Head of caudate nucleus (tissue), 42 donors: ENCODE measurements at regions not wholly inside any gene's neighbourhood (a gene's known extent, or its start where the extent isn't known, plus 50 kb on each side); places are given as distances from the start of the nearest gene placed in this dataset.
A peak's percentile ranks its signal among the peaks of the same experiment; 100 is the strongest.

ENCODE experiments used
- DNase-seq, 42 donors: peaks; one replicate each; pipeline versions ENCODE4 v3.0.0 to v3.0.0-alpha.2; 2020 to 2021; ENCODE audit warnings: mixed read lengths in 7 of 42
- intact Hi-C: fragments of 100-400 bp; cut with DNase I; formaldehyde crosslinking; loops from one replicate; pipeline ENCODE4 v1.15.0; 2022

- DNase-seq = peak in 36 of 42 donors; percentile 12 to 75 (median 37)
- intact Hi-C loops = no loop called here
These were observed 59.8 kb downstream of the MRM1 start for GRCh38 chr17:36661047-36661666.

- DNase-seq = no peak
- intact Hi-C loops = no loop called here
These were observed 60.3 kb downstream of the MRM1 start for GRCh38 chr17:36661688-36662087.

GRCh38 chr17:36665417-36665816, 64.0 kb downstream of the MRM1 start:
- intact Hi-C loops = no loop called here
- no peak for DNase-seq

- intact Hi-C loops = no loop called here
- DNase-seq = no peak
These were observed 66.5 kb downstream of the MRM1 start for GRCh38 chr17:36667922-36668321.

GRCh38 chr17:36668824-36669223, 67.4 kb downstream of the MRM1 start:
- DNase-seq = no peak
- intact Hi-C loops = no loop called here

GRCh38 chr17:36671144-36671543, 69.8 kb downstream of the MRM1 start:
- DNase-seq = no peak
- intact Hi-C loops = no loop called here

- no peak for DNase-seq
These were observed 71.1 kb downstream of the MRM1 start for GRCh38 chr17:36672403-36672918.

GRCh38 chr17:36673068-36673467, 71.7 kb downstream of the MRM1 start:
- intact Hi-C loops = no loop called here
- DNase-seq = no peak

More at GRCh38 chr17:36672403-36672918, 71.1 kb downstream of the MRM1 start:
- intact Hi-C loops = no loop called here

- no peak for DNase-seq
- intact Hi-C loops = no loop called here
These were observed 72.4 kb downstream of the MRM1 start for GRCh38 chr17:36673637-36674277.

- intact Hi-C loops = no loop called here
- no peak for DNase-seq
These were observed 72.9 kb downstream of the MRM1 start for GRCh38 chr17:36674278-36674650.

GRCh38 chr17:36675250-36675649, 73.9 kb downstream of the MRM1 start:
- intact Hi-C loops = no loop called here
- no peak for DNase-seq

- intact Hi-C loops = no loop called here
- no peak for DNase-seq
These were observed 74.4 kb downstream of the MRM1 start for GRCh38 chr17:36675786-36676185.

- intact Hi-C loops = no loop called here
- DNase-seq = no peak
These were observed 78.6 kb downstream of the MRM1 start for GRCh38 chr17:36679815-36680467.

GRCh38 chr17:36680701-36681202, 79.4 kb downstream of the MRM1 start:
- no peak for DNase-seq
- intact Hi-C loops = no loop called here

GRCh38 chr17:36682773-36683172, 81.4 kb downstream of the MRM1 start:
- intact Hi-C loops = no loop called here
- DNase-seq = no peak

GRCh38 chr17:36683387-36683786, 82.0 kb downstream of the MRM1 start:
- intact Hi-C loops = no loop called here

GRCh38 chr17:36684134-36684533, 82.8 kb downstream of the MRM1 start:
- intact Hi-C loops = no loop called here
- DNase-seq = no peak

More at GRCh38 chr17:36683387-36683786, 82.0 kb downstream of the MRM1 start:
- DNase-seq = no peak

- DNase-seq = no peak
- intact Hi-C loops = no loop called here
These were observed 84.8 kb downstream of the MRM1 start for GRCh38 chr17:36686123-36686669.

GRCh38 chr17:36687736-36688135, 86.4 kb downstream of the MRM1 start:
- intact Hi-C loops = no loop called here
- DNase-seq = no peak

- intact Hi-C loops = no loop called here
- peak in 1 of 42 donors; percentile 9 for DNase-seq
These were observed 87.8 kb downstream of the MRM1 start for GRCh38 chr17:36689089-36689667.
